ENCODE measurements at regions not wholly inside any gene's neighbourhood (a gene's known extent, or its start where the extent isn't known, plus 50 kb on each side); places are given as distances from the start of the nearest gene placed in this dataset.
A peak's percentile ranks its signal among the peaks of the same experiment; 100 is the strongest.
"Not testable (repeated sequence)": the region's sequence is repeated elsewhere in the genome, so short reads cannot be mapped to it uniquely, and the experiment has no call there.

DNA sequence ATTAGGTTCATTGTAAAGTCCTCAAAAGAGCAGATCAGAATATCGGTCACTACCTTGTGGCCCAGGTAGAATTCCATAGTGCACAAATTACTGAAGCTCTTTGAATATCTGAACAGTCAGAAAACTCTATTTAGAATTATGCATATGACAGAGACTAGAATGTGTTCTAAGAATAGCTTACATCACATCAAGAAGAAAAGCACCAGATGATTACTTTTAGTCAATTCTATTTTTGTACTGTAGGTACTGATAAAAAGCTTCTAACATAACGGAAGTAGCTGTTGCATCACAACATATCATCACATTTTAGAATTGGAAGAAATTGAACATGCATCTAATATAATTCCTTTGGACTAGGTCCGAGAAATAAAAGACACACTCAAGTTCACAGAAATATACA, 946.6 kb upstream of the ARRDC3 start:
- H3K27ac ChIP-seq: no peak overlapping the region
- TF ChIP-seq, protein P1, sequence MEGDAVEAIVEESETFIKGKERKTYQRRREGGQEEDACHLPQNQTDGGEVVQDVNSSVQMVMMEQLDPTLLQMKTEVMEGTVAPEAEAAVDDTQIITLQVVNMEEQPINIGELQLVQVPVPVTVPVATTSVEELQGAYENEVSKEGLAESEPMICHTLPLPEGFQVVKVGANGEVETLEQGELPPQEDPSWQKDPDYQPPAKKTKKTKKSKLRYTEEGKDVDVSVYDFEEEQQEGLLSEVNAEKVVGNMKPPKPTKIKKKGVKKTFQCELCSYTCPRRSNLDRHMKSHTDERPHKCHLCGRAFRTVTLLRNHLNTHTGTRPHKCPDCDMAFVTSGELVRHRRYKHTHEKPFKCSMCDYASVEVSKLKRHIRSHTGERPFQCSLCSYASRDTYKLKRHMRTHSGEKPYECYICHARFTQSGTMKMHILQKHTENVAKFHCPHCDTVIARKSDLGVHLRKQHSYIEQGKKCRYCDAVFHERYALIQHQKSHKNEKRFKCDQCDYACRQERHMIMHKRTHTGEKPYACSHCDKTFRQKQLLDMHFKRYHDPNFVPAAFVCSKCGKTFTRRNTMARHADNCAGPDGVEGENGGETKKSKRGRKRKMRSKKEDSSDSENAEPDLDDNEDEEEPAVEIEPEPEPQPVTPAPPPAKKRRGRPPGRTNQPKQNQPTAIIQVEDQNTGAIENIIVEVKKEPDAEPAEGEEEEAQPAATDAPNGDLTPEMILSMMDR (IDR thresholded peaks at IDR 0.05): no peak
- TF ChIP-seq ZFX (IDR thresholded peaks at IDR 0.05; ENCODE audit: borderline replicate concordance): no peak

DNA sequence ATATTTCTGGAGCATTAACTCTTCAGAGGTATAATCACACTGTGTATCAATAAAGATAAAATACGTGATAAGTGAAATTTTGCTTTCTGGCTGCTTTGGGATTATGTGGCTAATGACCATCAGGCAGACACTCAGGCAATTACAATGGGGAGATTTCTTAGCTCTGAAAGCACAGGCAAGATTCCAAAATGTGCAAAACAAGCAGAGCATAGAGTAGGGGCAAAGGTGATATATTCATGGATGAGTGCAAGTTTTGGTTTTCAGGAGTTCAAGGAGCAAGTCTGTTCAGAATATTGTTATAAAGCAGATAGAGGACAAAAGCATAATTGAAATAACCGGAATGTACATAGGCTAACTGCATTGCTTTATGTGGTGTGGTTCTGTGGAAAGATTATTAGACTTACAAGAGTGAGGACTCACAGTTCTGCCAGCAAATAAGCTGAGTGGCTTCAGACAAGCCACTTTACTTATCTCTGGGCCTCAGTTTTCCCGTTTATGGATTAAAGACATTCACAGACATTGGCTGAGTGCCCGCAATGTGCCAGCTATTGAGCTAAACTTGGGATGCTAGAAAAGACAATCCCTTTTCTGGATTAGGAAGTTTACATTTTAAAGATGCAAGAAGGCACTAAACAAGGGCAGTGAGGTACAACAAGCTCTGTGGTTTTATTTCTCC, 945.6 kb upstream of the ARRDC3 start:
- H3K27ac ChIP-seq: no peak overlapping the region
- TF ChIP-seq, protein P1 (IDR thresholded peaks at IDR 0.05): no peak
- no peak for TF ChIP-seq ZFX (IDR thresholded peaks at IDR 0.05; ENCODE audit: borderline replicate concordance)

DNA sequence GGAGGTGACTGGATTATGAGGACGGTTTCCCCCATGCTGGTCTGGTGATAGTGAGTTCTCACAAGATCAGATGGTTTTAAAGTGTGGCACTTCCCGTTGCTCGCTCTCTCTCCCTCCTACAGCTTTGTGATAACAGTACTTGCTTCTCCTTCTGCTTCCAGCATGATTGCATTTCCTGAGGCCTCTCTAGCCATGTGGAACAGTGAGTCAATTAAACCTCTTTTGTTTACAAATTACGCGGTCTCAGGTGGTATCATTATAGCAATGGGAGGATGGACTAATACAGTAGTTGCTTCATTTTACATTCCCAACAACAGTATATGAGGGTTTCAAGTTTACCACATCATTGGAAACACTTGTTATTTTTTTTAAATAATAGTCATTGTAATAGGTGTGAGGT, 937.3 kb upstream of the ARRDC3 start:
- TF ChIP-seq ZFX (IDR thresholded peaks at IDR 0.05; ENCODE audit: borderline replicate concordance): no peak
- TF ChIP-seq, protein P1 (IDR thresholded peaks at IDR 0.05): no peak
- H3K27ac ChIP-seq: no peak overlapping the region

DNA sequence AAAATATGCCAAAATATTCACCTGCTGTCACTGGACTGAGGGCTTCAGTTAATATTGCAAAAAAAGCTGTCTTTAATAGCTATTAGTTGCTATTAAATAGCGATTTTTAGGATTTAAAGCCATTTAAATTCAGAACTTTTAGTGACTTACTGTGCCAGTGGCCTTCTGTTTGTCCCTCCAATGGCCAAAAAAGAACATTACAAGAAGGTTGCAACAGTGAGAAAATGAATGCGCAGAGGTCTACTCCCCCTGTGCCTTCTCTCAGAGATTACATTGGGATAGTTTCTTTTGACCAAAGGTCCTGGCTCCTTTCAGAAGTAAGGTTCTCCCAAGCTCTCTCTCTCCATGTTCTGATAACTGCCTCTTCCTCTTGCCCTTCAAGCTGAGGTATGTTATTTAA, 930.3 kb upstream of the ARRDC3 start:
- TF ChIP-seq, protein P1 (IDR thresholded peaks at IDR 0.05): no peak
- no peak for TF ChIP-seq ZFX (IDR thresholded peaks at IDR 0.05; ENCODE audit: borderline replicate concordance)

DNA sequence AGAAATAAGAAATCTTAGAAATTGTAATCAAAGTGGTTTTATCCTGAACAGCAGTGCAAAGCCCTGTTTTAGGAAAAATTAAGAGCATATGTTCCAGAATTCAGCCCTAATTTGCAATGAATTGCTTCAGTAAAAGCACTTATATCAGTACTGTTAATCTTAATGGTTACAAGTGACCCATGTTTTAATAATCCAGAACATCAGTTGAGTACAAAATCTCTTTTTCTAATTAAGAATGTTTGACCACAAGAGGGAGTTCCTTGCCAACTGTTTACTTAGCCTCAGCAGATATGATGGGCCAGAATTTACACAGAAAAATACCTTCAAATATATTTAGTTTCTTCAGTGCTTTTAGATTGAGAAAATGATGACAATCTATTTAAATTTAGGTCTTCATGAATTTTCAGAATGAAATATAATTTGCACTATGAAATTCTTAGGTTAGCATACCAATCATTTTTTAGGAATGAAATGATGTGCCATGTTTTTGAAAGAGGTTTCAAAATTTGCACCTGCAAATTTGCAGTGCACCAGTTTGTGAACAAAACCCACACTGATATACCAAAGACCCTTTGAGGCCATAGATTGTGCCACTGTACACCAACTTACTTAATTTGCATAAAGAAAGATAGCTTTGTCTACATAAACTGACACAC, 926.3 kb upstream of the ARRDC3 start:
- TF ChIP-seq ZFX (IDR thresholded peaks at IDR 0.05; ENCODE audit: borderline replicate concordance): no peak
- TF ChIP-seq, protein P1 (IDR thresholded peaks at IDR 0.05): peak; percentile 79

More for the DNA sequence above, 930.3 kb upstream of the ARRDC3 start:
- H3K27ac ChIP-seq: no peak overlapping the region

DNA sequence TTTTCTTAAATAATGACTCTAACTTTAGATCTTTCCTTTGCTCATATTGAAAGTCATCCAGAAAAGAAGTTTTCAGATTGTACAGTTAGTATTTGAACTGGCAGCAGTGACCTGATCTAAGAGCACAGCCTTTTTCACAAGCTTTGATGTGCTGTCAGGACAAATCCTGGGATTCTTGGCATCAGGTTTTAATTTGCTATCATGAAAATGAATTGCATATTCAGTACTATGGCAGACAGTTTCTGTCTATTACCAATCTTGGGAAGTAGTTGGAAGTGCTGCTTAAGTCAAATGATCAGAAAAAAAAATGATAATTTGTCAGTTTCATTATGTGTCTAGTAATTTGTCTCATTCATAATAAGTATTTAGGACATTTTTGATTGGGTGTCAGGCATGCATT, 925.6 kb upstream of the ARRDC3 start:
- TF ChIP-seq, protein P1 (IDR thresholded peaks at IDR 0.05): no peak
- TF ChIP-seq ZFX (IDR thresholded peaks at IDR 0.05; ENCODE audit: borderline replicate concordance): no peak
- H3K27ac ChIP-seq: peak overlapping the region; percentile 54

More for the DNA sequence above, 926.3 kb upstream of the ARRDC3 start:
- H3K27ac ChIP-seq: peak overlapping the region; percentile 54; the same call in 1 of the 2 replicates

DNA sequence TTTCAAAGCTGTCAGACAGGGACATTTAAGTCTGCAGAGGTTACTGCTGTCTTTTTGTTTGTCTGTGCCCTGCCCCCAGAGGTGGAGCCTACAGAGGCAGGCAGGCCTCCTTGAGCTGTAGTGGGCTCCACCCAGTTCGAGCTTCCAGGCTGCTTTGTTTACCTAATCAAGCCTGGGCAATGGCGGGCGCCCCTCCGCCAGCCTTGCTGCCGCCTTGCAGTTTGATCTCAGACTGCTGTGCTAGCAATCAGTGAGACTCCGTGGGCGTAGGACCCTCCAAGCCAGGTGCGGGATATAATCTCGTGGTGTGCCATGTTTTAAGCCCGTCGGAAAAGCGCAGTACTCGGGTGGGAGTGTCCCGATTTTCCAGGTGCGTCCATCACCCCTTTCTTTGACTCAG, 919.2 kb upstream of the ARRDC3 start:
- H3K27ac ChIP-seq: not testable (repeated sequence)
